ENCODE measurements at regions not wholly inside any gene's neighbourhood (a gene's known extent, or its start where the extent isn't known, plus 50 kb on each side); places are given as distances from the start of the nearest gene placed in this dataset.

- Histone ChIP-seq H3K27me3 (replicated peaks; ENCODE audit: control insufficient read depth, insufficient read depth, low read length) (no peaks in the 10 kb centered on the region; the same call in 1 of the 2 replicates), H3K36me3 (ENCODE audit: control insufficient read depth, insufficient read depth, low read length) (no peaks in the 10 kb centered on the region), H3K4me3 (replicated peaks; ENCODE audit: low read depth, low read length) (no peak overlapping the region)
- TF ChIP-seq CTCF (IDR thresholded peaks at IDR 0.05; ENCODE audit: insufficient read depth, low read length, poor library complexity, severe bottlenecking), result no peak
- no peak for DNase-seq (ENCODE audit: extremely low read depth, insufficient read length)
Observed at GRCh38 chr1:55685560-55685959, 470.4 kb upstream of the USP24 start.

GRCh38 chr1:55684131-55684650 is 469.0 kb upstream of the USP24 start:
- no peak for TF ChIP-seq CTCF (IDR thresholded peaks at IDR 0.05; ENCODE audit: insufficient read depth, low read length, poor library complexity, severe bottlenecking)
- DNase-seq (ENCODE audit: extremely low read depth, insufficient read length), result no peak
- Histone ChIP-seq H3K27me3 (replicated peaks; ENCODE audit: control insufficient read depth, insufficient read depth, low read length) (no peaks in the 10 kb centered on the region; the same call in 1 of the 2 replicates), H3K4me3 (replicated peaks; ENCODE audit: low read depth, low read length) (no peak overlapping the region), H3K36me3 (ENCODE audit: control insufficient read depth, insufficient read depth, low read length) (no peaks in the 10 kb centered on the region)

GRCh38 chr1:55682198-55682597 is 467.0 kb upstream of the USP24 start:
- Histone ChIP-seq H3K4me3 (replicated peaks; ENCODE audit: low read depth, low read length) (no peak overlapping the region), H3K27me3 (replicated peaks; ENCODE audit: control insufficient read depth, insufficient read depth, low read length) (no peaks in the 10 kb centered on the region; the same call in 1 of the 2 replicates), H3K36me3 (ENCODE audit: control insufficient read depth, insufficient read depth, low read length) (no peaks in the 10 kb centered on the region)
- DNase-seq (ENCODE audit: extremely low read depth, insufficient read length), result no peak
- no peak for TF ChIP-seq CTCF (IDR thresholded peaks at IDR 0.05; ENCODE audit: insufficient read depth, low read length, poor library complexity, severe bottlenecking)

- no peak for DNase-seq (ENCODE audit: extremely low read depth, insufficient read length)
- TF ChIP-seq CTCF (IDR thresholded peaks at IDR 0.05; ENCODE audit: insufficient read depth, low read length, poor library complexity, severe bottlenecking), result no peak
Observed at GRCh38 chr1:55679971-55680370, 464.8 kb upstream of the USP24 start.

GRCh38 chr1:55673416-55673815 is 458.3 kb upstream of the USP24 start:
- H3K27me3 ChIP-seq (replicated peaks; ENCODE audit: control insufficient read depth, insufficient read depth, low read length), result no peaks in the 10 kb centered on the region
- H3K4me3 ChIP-seq (replicated peaks; ENCODE audit: low read depth, low read length), result no peak overlapping the region
- DNase-seq (ENCODE audit: extremely low read depth, insufficient read length), result no peak
- H3K36me3 ChIP-seq (ENCODE audit: control insufficient read depth, insufficient read depth, low read length), result no peaks in the 10 kb centered on the region
- no peak for TF ChIP-seq CTCF (IDR thresholded peaks at IDR 0.05; ENCODE audit: insufficient read depth, low read length, poor library complexity, severe bottlenecking)

More at GRCh38 chr1:55679971-55680370, 464.8 kb upstream of the USP24 start:
- no peak overlapping the region for H3K4me3 ChIP-seq (replicated peaks; ENCODE audit: low read depth, low read length)
- H3K36me3 ChIP-seq (ENCODE audit: control insufficient read depth, insufficient read depth, low read length), result no peaks in the 10 kb centered on the region
- H3K27me3 ChIP-seq (replicated peaks; ENCODE audit: control insufficient read depth, insufficient read depth, low read length), result no peaks in the 10 kb centered on the region

Measured in GM06990 (cell line).